HG02642 (cell line): ENCODE measurements at regions not wholly inside any gene's neighbourhood (a gene's known extent, or its start where the extent isn't known, plus 50 kb on each side); places are given as distances from the start of the nearest gene placed in this dataset.

Experiments
- ATAC-seq: cut with Tn5 transposase; IDR thresholded peaks from one replicate; pipeline ENCODE4 v1.9.1; 2021; ENCODE audit warnings: mild to moderate bottlenecking; ENCODE audit not compliant: unreplicated experiment, poor library complexity

DNA sequence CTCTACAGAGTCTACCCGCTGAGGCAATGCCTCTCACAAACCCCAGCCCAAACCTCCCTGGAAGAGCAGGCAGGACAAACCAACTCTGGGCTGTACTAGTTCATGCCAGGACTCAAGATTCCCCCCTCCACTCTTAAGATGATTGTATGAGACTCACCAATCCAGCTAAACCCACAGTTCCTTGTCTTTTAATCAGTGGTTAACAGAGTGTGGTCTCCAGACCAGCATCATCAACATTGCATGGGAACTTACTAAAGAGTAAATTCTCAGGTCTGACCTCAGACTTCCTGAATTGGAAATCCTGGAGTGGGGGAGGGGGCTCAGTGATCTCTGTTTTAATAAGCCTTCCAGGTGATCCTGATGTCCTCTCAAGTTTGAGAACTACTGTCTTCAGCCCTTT, 240.9 kb downstream of the GAS1 start:
- ATAC-seq, result no peak

DNA sequence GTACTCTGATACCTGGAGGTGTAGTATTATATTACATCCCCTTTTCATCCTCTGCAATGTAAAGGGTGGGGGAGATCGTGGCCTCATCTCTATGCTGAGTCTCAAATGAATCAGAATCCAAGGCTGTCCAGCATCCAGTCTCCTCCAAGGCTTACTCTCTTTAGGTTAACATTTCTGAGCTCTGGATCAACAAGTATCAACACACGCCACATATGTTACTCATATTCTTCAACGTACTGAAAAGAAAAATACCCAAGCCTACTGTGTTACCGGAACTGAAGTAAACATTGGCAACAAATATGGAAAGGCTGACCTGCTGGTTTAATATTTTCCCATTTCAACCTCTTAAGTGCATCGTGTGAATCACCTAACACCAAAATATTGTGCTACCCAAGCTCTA, 241.8 kb downstream of the GAS1 start:
- no peak for ATAC-seq

DNA sequence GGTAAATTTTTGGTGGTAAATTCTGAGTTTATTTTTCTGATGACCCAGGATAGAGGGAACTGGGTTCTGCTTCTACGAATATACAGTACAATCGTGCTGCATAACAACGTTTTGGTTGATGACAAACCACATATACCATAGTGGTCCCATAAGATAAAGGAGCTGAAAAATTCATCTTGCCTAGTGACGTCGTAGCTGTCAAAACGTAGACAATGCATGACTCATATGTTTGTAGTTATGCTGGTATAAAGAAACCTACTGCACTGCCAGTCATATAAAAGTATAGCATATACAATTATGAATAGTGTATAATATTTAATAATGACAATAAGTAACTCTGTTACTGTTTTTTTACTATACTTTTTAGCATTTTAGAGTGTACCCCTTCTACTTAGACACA, 244.0 kb downstream of the GAS1 start:
- ATAC-seq, result no peak

DNA sequence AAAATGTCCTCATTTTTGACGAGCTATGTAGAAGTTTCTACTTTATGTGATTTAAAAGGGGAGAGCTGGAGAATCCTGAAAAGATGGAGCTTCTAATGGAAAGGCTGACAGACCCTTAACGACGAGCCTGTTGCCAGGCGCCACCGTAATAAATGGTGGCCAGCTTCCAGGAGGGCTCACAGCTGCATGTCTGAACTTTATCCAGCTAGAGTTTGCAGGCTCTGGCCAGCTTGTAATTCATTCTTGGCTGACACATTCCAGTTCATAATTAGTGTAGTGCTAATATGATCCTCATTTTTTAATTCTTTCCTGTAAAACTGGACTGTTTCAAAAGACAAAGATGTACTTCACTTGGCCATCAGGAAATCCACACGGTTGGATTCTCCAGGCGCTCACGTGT, 246.7 kb downstream of the GAS1 start:
- ATAC-seq, result no peak

DNA sequence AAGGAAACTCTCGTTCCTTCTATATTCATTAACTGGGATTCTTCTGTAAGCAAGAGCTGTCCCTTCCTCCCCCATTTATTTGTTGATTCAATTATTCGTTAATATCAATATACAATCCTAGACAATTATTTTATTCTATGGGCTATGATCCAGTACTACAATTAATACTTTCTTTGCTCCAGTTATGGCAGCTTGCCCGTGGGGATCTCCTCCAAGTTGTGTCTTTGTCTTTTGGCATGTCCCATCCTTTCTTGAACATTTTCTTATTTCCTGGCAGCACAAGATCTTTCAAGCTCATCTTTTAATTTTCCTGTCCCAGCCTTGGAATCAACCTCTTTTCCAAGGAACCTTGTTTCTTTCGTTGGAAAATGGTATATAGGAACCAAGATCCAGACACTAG, 249.3 kb downstream of the GAS1 start:
- ATAC-seq, result no peak

DNA sequence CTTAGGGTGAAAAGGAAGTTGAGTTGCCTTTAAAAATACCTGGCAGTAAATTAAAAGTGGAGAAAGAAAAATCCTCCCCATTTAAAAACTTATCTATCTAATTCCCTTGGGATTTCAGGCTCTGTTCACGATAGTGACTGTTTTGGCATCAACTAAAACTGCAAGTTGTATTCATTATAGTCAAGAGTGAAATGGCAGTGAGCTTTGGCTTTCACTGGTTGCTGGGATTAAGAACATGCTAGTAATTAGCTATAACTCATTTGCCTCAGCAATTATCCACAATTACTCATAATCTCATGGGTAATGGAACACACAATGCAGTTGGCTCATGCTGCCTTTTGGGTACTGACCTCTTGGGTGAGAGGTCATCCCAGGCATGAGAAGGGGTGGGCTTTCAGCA, 250.1 kb downstream of the GAS1 start:
- ATAC-seq, result no peak

DNA sequence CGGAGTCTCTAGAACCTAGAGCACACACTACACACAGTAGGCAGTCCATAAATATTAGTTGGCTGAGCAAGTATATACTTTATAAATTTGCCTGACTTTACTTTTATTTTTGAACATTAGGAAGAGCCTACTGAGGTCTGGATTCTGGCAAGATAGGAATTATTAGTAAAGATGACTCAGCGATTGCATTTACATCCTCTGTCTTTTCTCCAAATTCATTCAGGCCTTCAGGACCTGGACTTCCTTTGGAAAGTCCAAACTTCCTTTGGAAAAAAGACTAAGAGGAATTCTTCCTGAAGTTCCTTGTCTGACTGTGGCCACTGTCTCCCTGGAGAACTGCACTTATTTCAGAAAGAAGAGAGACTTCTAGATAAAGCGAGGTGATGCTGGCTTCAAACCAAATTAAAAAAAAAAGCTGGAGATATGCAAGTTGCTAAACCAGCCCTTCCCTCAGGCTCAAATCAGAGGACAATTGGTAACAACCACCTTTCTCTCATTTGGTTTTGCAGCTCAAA, 251.3 kb downstream of the GAS1 start:
- no peak for ATAC-seq

DNA sequence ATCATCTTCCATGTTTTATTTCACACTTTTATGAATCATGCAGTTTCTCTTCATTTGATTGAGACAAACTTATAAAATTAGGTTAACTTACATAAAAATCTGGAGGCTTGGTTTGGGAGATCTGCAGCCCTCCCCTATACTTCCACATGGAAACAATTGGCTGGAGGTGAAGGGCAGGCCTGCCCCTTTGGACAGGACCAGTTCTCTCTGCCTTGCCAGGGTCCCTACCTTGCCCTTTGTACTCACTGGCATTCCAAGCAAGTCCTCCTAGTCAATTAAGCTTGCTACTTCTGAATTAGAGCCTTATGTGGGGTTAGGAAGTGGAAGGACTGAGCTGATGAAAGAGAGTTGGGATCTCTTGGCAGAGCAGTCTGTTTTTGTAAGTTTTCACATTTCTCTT, 257.3 kb downstream of the GAS1 start:
- no peak for ATAC-seq

DNA sequence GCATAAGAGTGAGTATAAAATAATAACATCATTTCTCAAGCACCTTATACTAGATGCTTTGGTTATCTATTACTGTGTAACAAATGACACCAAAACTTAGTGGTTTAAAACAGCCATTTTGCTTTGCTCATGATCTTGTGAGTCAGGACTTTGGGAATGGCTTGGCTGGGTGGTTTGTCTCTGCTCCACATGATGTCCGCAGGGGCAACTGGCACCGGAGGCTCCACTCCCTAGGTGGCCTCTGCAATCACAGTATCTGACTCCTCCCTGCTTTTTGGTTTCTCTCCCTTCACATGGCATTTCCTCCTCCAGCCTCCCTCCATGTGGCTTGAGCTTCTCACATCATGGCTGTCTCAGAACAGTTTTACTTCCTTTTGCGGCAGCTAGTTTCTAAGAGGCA, 259.5 kb downstream of the GAS1 start:
- no peak for ATAC-seq

DNA sequence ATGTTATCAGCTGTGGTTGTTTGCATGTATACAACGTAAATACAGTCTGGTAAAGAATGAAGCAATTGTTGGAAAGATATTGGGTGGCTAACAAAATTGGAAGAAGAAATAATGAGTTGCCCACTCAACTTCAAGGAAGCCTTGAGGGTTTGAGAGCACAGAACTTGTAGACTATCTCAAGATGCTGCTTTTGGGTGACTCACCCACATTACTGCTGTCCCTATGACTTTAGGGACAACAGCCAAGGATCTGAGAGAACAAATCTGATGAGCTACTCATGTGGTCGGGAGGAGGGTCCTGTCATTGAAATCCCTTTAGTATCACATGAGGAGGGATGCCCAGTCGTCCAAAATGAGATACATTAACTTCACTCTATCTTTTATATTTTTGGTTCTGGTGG, 261.8 kb downstream of the GAS1 start:
- no peak for ATAC-seq

DNA sequence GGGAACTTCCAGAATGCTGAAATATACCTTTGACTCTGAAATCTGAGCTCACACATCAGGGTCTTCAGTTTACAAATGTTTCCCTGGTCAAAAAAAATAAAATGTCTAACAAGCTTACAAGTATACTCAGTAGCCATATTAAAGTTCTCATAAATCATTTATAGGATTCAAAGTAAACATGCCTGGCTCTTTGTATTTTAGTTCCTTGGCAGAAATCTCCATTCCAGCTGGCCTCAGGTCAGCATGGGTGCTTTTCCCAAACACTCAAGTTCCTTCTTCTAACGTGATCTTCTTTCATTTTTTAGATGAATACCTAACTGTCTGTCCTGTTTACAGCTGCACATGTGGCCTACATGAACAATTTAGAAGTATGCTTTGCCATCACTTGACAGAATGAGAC, 263.2 kb downstream of the GAS1 start:
- ATAC-seq, result no peak

DNA sequence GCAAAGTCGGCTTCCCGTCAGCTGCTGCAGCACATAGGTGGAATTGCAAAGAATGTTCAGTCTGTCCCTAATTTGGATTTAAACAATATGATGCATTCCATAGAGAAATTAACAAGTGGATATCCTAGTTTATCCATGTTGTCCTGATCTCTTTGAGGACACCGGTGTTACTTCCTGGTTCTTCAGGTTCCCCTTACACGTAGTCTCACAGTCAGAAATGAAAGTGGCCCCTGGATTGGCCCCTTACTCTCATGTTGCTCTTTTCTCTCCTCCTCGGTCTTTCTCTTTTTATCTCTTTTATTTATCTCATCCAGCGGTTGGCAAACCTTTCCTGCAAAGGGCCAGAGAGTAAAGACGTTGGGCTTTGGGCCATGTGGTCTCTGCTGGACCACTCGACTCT, 265.1 kb downstream of the GAS1 start:
- no peak for ATAC-seq

DNA sequence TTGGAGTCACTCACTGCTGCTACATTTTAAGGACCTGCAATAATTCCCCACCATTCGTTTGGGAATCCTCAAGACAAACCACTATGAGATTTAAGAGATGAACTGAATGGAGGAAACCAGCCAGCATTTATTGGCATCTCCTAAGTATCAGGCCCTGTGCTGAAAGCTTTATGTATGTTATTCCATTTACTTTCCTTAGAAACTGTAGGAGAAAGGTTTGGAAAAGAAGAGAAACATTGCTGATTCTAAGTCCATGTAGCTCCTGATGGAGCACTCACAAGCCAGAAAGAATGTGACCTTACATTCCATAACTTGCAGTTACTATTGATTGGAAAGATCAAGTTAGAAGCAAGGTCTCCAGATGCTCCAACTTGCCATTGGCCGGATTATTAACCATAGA, 267.4 kb downstream of the GAS1 start:
- no peak for ATAC-seq

DNA sequence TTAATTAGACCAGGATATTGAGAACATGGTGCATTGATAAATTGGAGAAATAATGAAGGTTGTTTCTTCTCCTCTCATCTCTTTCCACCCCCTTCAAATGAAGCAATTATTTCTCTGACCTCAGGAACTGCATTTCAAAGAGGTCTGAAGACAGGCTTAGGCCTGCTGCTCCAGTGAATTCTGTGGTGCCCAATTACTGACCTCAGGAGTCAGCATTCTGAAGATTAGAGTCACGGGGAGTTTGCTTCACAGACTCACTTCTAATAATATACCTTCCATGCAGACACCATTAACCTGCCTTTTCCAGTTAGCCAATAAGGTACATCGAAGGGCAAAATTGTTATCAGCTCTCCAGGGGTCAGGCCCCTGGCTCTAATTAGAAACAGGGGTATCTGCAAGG, 270.9 kb downstream of the GAS1 start:
- no peak for ATAC-seq

DNA sequence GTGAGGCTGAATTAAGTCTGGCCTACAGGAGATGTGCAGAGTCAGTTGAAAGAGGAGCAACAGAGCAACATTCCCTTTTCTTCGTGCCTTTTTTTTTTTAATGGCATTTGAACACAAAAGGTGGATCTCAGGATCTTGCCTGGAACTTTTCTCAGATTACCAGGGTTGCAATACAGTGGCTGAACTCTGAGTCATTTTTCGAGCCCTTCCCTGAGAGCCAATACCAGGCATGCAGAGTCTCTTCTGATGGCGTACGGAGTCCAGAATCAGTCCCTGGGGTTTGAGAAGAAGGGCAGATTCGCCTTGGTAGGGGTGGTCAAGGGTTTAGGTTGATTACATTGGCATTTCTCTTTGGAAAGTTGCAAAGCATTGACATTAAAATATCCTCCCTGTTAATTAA, 271.5 kb downstream of the GAS1 start:
- no peak for ATAC-seq

DNA sequence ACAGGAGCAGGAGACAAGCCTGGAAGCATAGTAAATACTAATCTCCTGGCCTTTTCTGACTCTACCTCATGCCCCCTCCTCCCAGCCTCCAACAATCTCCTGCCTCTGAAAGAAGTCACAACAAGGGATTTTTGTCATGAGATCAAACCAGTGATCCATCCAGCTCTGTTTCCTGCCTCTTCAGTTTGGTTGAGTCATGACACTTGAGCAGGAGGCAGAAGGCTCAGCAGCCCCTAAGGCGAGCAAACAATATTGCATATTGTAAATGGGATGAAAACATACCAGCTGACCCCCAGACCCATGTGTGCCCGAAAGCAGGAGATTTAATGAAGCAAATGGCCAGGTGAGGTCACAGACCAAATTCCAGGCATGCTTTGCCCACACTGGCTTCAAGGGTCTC, 272.8 kb downstream of the GAS1 start:
- ATAC-seq, result no peak

DNA sequence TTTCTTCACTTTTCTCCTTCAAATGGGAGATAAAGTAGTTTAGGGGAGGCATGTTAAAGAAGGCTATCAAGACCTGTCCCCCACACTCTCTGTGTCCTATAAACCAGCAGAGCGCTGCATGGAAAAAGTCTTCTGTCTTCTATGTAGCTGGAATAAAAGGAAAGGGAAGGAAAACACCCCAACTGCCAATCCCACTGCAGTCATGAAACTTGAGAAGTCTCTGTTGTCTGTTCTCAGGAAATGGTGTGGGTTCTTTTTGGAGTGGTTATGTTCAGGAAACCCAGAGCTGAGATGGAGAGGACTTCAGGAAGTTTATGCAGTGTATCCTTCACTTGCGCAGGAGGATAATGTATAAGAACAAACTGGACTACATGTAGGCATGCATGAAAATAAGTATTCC, 274.3 kb downstream of the GAS1 start:
- no peak for ATAC-seq

DNA sequence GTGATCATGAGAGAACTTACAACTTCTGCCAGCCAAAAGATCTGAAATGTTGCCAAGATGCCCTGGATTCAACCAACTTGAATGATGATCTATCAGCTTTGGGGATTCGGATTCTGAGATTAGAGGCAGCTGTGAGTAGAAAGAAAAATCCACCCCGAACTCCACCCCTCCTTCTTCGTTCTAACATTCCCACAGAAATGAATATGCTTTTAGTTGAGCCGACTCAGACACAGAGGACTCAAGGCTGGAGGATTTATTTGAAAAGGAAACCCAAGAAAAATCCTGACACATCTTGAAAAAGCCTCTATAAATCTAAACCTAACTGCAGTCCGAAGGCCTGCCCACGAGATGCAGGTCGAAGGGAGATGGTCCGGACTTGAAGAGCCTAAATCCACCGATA, 275.0 kb downstream of the GAS1 start:
- ATAC-seq, result no peak

DNA sequence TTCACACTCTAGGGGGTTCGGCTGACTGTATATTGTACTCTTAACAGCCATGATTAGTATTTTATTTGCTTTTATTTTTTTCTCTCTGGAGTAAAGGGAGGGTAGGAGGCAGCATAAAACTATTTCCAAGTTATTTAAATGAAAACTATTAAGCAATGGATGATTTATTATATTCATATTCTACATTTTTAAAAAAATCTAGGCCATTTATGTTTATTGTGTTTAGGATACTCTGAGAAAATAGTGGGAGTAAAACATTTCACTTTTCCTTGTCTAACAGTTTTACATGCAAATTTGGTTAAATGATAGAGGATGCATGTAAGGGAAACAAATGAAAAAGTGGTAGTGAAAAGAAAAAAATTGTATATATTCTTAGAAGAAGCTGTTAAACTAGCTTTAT, 276.3 kb downstream of the GAS1 start:
- no peak for ATAC-seq

DNA sequence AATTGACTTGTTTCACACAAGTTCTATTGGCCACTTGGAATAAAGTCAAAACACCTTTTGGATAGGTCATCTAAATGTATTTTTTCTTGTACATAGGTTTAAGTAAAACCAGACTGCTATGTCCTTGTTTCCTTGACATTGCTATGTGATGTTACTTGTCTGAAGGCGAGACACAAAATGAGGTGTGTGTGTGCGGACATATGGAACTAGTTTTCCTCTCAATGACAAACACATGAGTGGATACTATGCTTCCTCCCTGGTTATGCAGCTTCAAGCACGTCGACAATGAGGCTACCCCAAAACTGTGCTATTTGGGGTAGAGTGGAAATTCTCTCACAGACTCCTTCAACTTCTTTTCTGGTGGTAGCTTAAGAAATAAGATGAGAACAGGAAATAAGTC, 276.8 kb downstream of the GAS1 start:
- ATAC-seq, result no peak

DNA sequence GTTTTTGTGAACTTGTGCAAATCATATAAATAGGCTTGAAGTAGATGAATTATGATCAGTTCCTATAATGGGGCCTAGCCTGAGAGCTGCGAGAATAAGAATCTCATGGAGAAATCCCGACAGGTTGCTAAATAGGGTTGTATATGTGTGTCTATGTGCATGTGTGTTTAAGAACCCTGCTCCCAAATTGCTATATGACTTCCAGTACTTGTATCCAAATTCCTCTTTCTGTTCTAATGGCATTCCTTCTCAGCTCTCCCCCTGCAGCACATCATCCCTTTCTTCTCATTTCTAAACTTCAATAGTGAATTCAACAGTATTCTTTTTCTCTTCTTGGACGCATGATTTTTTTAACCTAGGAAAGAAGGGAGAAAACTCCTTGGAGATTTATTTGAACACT, 277.2 kb downstream of the GAS1 start:
- no peak for ATAC-seq

DNA sequence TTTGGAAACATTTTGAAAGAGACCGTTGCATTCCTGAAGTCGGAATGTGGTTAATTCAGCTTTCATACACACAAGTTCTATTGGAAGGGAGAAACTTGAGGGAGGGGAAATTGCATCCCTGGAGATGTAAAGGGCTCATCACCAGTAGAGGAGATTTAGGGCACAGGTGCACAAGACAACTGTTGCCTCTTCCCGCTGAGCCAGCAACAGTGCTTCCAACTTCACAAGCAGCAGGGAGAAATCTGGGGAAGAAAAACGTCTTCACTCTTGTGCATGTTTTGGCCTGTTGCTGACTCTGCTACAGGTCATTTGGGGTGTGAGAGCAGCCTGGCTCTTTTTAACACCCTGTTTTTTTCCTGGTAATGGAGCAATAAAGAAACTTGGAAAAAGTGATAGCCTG, 277.9 kb downstream of the GAS1 start:
- no peak for ATAC-seq

DNA sequence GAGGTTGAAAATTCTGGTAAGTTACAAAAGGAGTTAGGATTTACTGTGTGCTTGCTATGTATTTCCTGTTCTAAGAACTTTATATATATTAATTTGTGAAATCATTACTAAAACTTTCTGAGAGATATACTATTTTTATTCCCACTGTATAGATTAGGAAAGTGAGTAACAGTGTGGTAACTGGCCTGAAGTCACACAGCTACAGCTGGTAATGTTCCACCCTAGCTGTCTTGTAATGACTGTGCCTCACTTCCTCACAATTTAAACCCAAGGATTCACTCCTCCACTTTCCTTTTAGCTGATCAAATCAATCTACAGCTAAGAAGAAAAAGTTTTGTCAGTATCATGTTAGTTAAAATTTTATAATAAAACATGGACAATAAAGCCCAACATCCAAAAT, 278.8 kb downstream of the GAS1 start:
- no peak for ATAC-seq
